GM12892 (cell line): ENCODE measurements at regions not wholly inside any gene's neighbourhood (a gene's known extent, or its start where the extent isn't known, plus 50 kb on each side); places are given as distances from the start of the nearest gene placed in this dataset.

ENCODE experiments used
- POLR2A ChIP-seq: IDR thresholded peaks from 2 replicates; pipeline ENCODE4 v1.6.1; 2011; ENCODE audit warnings: low read depth, low read length, control low read depth
- POLR2AphosphoS5 ChIP-seq: IDR thresholded peaks from 2 replicates; pipeline ENCODE4 v1.6.1; 2011; ENCODE audit warnings: low read depth, low read length, control low read depth
- TAF1 ChIP-seq: IDR thresholded peaks from 2 replicates; pipeline ENCODE4 v1.6.1; 2011; ENCODE audit warnings: low read depth, mild to moderate bottlenecking, control low read depth, low read length, borderline replicate concordance

DNA sequence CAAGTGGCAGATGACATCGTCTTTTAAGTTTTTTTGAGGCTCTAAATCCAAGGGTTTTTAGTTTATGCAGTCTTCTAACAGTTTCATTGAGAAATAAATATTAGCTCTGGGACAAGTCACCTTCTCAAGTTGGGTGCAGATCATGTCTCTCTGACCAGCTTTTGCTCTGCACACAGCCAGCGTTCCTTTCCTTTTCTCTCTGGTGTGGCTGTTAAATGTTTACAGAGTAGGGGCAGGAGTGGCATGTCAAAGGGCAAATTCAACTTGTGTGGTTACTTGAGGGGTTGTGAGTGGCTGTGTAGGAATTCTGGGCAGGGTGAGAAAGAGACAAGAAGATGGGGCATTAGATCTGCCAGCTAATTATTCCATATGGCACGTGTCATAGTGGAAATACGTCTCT is 187.5 kb upstream of the HMHB1 start:
- no peak for TF ChIP-seq TAF1
- TF ChIP-seq POLR2A, result no peak
- TF ChIP-seq POLR2AphosphoS5, result no peak
